HG03521 (cell line): ENCODE measurements at regions not wholly inside any gene's neighbourhood (a gene's known extent, or its start where the extent isn't known, plus 50 kb on each side); places are given as distances from the start of the nearest gene placed in this dataset.

Experiments
- ATAC-seq: cut with Tn5 transposase; IDR thresholded peaks from one replicate; pipeline ENCODE4 v1.9.1; 2021; ENCODE audit warnings: mild to moderate bottlenecking, moderate library complexity; ENCODE audit not compliant: unreplicated experiment

DNA sequence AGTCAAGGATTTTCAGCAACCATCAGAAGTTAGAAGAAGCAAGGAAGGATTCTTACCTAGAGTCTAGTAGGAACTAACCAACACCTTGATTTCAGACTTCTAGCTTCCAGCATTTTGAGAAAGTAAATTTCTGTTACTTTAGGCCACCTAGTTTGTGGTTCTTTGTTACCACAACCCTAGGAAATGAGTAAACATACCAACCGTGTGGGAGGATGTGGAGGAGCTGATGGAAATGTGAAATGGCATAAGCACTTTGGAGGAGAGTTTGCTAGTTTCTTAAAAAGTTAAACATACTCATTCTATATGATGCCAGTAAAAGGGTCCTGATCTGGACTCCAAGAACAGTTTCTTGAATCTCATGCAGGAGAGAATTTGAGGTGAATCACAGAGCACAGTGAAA is 679.4 kb downstream of the PDHA2 start:
- ATAC-seq, result no peak

GRCh38 chr4:96521046-96521536 is 681.2 kb downstream of the PDHA2 start:
- ATAC-seq, result no peak

- ATAC-seq, result no peak
Measured at GRCh38 chr4:96523611-96524010, 683.7 kb downstream of the PDHA2 start.

DNA sequence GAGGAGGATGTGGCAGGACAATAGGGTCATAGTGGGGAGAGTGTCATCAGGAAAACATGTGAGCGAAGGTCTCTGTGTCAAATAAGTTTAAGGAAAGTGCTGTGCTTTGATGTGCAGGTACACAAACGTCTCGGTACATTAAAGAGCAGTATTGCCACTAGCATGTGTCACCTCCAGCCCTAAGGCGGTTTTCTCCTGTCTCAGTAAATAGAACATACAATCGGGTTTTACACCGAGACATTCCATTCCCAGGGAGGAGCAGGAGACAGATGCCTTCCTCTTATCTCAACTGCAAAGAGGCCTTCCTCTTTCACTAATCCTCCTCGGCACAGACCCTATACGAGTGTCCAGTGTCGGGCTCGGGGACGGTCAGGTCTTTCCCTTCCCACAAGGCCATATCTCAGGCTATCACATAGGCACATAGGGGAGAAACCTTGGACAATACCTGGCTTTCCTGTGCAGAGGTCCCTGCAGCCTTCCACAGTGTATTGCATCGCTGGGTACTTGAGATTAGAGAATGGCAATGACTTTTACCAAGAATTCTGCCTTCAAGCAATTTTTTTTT is 684.5 kb downstream of the PDHA2 start:
- ATAC-seq, result no peak

- ATAC-seq, result no peak
Measured at GRCh38 chr4:96525898-96526297, 686.0 kb downstream of the PDHA2 start.

DNA sequence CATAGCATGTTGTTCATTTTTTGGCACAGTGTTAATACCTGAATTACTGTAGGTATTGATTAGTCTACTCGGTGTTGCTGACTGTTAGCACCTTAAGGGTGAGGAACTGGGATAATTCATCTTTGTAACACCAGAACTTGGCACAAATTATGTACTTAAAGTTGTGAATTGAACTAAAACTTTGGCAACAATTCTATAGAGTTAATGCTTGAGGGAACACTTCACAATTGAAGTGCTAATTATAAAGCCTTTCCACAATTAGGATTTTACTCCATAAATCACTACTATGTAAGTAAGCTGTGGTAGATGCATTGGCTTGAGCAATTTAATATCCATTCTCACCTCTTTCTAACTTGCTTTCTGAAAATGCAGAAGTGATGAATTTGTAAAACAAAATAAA is 686.7 kb downstream of the PDHA2 start:
- no peak for ATAC-seq

- no peak for ATAC-seq
Measured at GRCh38 chr4:96531836-96532235, 691.9 kb downstream of the PDHA2 start.

- ATAC-seq, result no peak
Measured at GRCh38 chr4:96543346-96543745, 703.5 kb downstream of the PDHA2 start.

GRCh38 chr4:96558466-96558865 is 718.6 kb downstream of the PDHA2 start:
- no peak for ATAC-seq

- ATAC-seq, result no peak
Measured at GRCh38 chr4:96566755-96567154, 726.9 kb downstream of the PDHA2 start.

DNA sequence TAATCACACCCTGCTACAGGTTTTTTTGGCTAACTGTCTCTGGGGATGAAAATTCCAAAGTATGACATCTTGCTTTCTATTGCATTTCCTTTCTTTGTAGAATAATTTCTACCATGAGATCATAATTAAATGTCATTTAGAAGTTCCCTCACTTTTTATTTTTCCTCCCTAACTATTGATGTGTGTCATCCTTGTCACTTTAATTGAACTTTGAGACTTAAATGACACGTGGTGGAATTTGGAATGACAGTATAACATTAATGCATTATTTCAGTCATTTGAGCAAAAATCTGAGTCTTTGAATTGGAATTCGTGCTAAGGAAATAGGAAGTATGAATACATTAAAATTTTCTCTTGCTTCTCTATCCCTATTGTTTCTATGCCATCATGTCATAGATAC is 745.4 kb downstream of the PDHA2 start:
- ATAC-seq, result no peak

GRCh38 chr4:96593422-96593821 is 753.5 kb downstream of the PDHA2 start:
- ATAC-seq, result no peak

DNA sequence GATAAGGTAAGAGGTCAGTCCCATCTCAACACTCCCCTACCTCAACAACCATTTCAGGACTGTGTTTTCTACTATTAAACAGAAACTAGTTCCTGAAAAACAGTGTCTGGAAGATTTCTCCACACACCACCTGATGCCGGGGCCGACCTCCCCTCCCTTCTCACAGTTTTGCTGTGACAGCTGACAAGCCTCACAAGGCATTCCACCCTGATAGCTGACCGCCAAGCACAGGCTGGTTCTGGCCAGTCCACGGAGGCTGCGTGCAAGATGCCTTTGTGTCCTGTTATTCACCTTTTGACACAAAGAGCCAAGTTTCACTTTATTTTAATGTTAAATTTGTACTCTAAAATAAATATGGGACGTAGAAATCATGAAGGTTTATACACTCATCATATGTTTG is 758.6 kb downstream of the PDHA2 start:
- ATAC-seq, result no peak

GRCh38 chr4:96599752-96600151 is 759.9 kb downstream of the PDHA2 start:
- ATAC-seq, result no peak

GRCh38 chr4:96602661-96603060 is 762.8 kb downstream of the PDHA2 start:
- ATAC-seq, result no peak

GRCh38 chr4:96603641-96604040 is 763.7 kb downstream of the PDHA2 start:
- ATAC-seq, result no peak

DNA sequence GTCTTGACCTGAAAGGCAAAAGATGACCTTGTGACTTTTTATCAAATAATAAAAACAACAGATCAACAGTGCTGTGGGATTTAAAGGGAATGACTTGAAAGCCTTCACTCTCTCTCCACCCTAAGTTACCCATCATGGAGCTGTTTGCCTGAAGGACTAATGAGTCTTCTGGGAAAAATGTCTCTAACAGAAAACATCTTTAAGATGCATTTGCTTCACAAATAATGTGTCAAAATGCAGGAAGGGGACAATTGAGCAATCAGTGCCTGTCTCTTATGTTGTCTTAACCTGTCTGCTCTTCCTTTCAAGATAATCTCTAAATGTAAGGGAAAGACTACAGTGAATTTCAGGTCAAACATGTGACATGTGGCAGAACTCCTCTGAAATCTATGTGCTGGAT is 766.6 kb downstream of the PDHA2 start:
- ATAC-seq, result no peak

DNA sequence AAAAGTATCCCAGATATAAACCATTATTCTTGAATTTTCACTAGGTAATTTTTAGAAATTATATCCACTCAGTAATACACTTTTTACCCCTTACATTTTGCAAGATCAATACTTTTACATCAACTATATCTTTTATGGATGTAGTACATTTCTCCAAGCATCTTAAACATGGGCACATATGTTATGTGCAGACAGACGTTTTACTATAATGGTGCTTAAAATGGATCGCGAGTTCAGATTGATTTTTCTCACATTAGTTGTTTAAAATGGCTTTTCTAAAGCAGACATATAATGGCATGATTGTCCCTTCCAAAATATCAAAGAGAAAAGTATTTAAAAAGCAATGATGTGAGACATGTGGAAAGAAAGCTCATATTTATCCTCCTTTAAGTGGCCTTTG is 786.1 kb downstream of the PDHA2 start:
- no peak for ATAC-seq

- ATAC-seq, result no peak
Measured at GRCh38 chr4:96630839-96631238, 790.9 kb downstream of the PDHA2 start.

DNA sequence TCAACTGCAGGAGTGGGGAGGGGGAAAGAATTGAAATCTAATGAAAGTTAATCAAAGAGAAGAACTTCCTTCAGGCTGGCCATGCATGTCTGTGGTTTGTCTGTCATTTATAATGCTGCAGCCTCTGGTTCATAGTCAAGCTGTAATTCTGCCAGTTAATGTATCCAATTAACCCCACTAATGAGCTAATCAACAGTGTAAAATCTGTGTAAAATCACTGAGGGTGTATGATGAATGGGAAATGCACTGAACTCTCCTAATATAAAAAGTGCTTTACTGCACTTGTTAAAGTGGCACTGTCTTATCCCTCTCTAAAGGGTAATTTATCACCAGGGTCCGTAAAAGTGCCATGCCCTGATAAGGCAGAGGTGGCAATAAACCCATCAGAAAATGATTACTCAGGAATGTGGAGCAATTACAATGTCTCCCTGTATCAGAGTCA is 798.1 kb downstream of the PDHA2 start:
- ATAC-seq, result no peak

- ATAC-seq, result no peak
Measured at GRCh38 chr4:96639932-96640331, 800.0 kb downstream of the PDHA2 start.

GRCh38 chr4:96642490-96642889 is 802.6 kb downstream of the PDHA2 start:
- ATAC-seq, result no peak

- ATAC-seq, result no peak
Measured at GRCh38 chr4:96646146-96646545, 806.3 kb downstream of the PDHA2 start.
